ENCODE measurements at regions not wholly inside any gene's neighbourhood (a gene's known extent, or its start where the extent isn't known, plus 50 kb on each side); places are given as distances from the start of the nearest gene placed in this dataset.

- DNase-seq (ENCODE audit: extremely low spot score, unreplicated experiment) = no peak
- Mint-ChIP-seq H3K4me1 (ENCODE audit: unreplicated experiment) (peaks cover 3% of the 10 kb centered on the region), H3K27me3 (ENCODE audit: unreplicated experiment) (no peaks in the 10 kb centered on the region), H3K4me3 (ENCODE audit: unreplicated experiment) (no peak overlapping the region), H3K27ac (ENCODE audit: unreplicated experiment) (no peak overlapping the region), H3K9me3 (ENCODE audit: unreplicated experiment) (peaks cover 5% of the 10 kb centered on the region), H3K36me3 (ENCODE audit: unreplicated experiment) (peaks cover 2% of the 10 kb centered on the region)
- no peak for TF ChIP-seq CTCF (IDR thresholded peaks at IDR 0.05)
Measured at GRCh38 chr4:34094114-34094513, 2150.2 kb downstream of the ARAP2 start.

GRCh38 chr4:34105311-34105710, 2139.0 kb downstream of the ARAP2 start:
- Mint-ChIP-seq H3K27me3 (ENCODE audit: unreplicated experiment) (no peaks in the 10 kb centered on the region), H3K4me3 (ENCODE audit: unreplicated experiment) (no peak overlapping the region)

GRCh38 chr4:34108391-34108790, 2135.9 kb downstream of the ARAP2 start:
- Mint-ChIP-seq H3K36me3 (ENCODE audit: unreplicated experiment) (no peaks in the 10 kb centered on the region), H3K9me3 (ENCODE audit: unreplicated experiment) (no peaks in the 10 kb centered on the region), H3K27ac (ENCODE audit: unreplicated experiment) (no peak overlapping the region), H3K4me1 (ENCODE audit: unreplicated experiment) (no peaks in the 10 kb centered on the region), H3K27me3 (ENCODE audit: unreplicated experiment) (no peaks in the 10 kb centered on the region), H3K4me3 (ENCODE audit: unreplicated experiment) (no peak overlapping the region)
- DNase-seq (ENCODE audit: extremely low spot score, unreplicated experiment) = no peak
- no peak for TF ChIP-seq CTCF (IDR thresholded peaks at IDR 0.05)

More at GRCh38 chr4:34105311-34105710, 2139.0 kb downstream of the ARAP2 start:
- no peak for TF ChIP-seq CTCF (IDR thresholded peaks at IDR 0.05)
- Mint-ChIP-seq H3K27ac (ENCODE audit: unreplicated experiment) (no peak overlapping the region), H3K36me3 (ENCODE audit: unreplicated experiment) (no peaks in the 10 kb centered on the region), H3K9me3 (ENCODE audit: unreplicated experiment) (no peaks in the 10 kb centered on the region), H3K4me1 (ENCODE audit: unreplicated experiment) (no peaks in the 10 kb centered on the region)
- no peak for DNase-seq (ENCODE audit: extremely low spot score, unreplicated experiment)

- TF ChIP-seq CTCF (IDR thresholded peaks at IDR 0.05) = no peak
- DNase-seq (ENCODE audit: extremely low spot score, unreplicated experiment) = no peak
- no peak overlapping the region for H3K27ac Mint-ChIP-seq (ENCODE audit: unreplicated experiment)
- H3K4me3 Mint-ChIP-seq (ENCODE audit: unreplicated experiment) = no peak overlapping the region
- no peaks in the 10 kb centered on the region for H3K27me3 Mint-ChIP-seq (ENCODE audit: unreplicated experiment)
- no peaks in the 10 kb centered on the region for H3K4me1 Mint-ChIP-seq (ENCODE audit: unreplicated experiment)
- H3K9me3 Mint-ChIP-seq (ENCODE audit: unreplicated experiment) = no peaks in the 10 kb centered on the region
- H3K36me3 Mint-ChIP-seq (ENCODE audit: unreplicated experiment) = no peaks in the 10 kb centered on the region
Measured at GRCh38 chr4:34112573-34112972, 2131.7 kb downstream of the ARAP2 start.

GRCh38 chr4:34138385-34138784, 2105.9 kb downstream of the ARAP2 start:
- DNase-seq (ENCODE audit: extremely low spot score, unreplicated experiment) = no peak
- no peak for TF ChIP-seq CTCF (IDR thresholded peaks at IDR 0.05)
- Mint-ChIP-seq H3K27ac (ENCODE audit: unreplicated experiment) (no peak overlapping the region), H3K4me1 (ENCODE audit: unreplicated experiment) (no peaks in the 10 kb centered on the region), H3K4me3 (ENCODE audit: unreplicated experiment) (no peak overlapping the region), H3K27me3 (ENCODE audit: unreplicated experiment) (no peaks in the 10 kb centered on the region), H3K9me3 (ENCODE audit: unreplicated experiment) (peaks cover 25% of the 10 kb centered on the region), H3K36me3 (ENCODE audit: unreplicated experiment) (no peaks in the 10 kb centered on the region)
